ENCODE measurements at regions not wholly inside any gene's neighbourhood (a gene's known extent, or its start where the extent isn't known, plus 50 kb on each side); places are given as distances from the start of the nearest gene placed in this dataset.

GRCh38 chr18:41457765-41458326, 497.2 kb upstream of the PIK3C3 start:
- ChIA-PET POLR2A (no interaction called here), CTCF (no interaction called here)
- Mint-ChIP-seq H3K27ac (no peak overlapping the region), H3K4me3 (no peak overlapping the region), H3K9me3 (ENCODE audit: low read depth) (no peaks in the 10 kb centered on the region), H3K4me1 (no peaks in the 10 kb centered on the region), H3K27me3 (no peaks in the 10 kb centered on the region), H3K36me3 (ENCODE audit: low read depth) (no peaks in the 10 kb centered on the region)
- ATAC-seq (no peak), DNase-seq (no peak)
- intact Hi-C loops (cut with DNase I, micrococcal nuclease), result no loop called here

- DNase-seq, result no peak
- CTCF ChIA-PET, result no interaction called here
- intact Hi-C loops (cut with DNase I, micrococcal nuclease), result no loop called here
- Mint-ChIP-seq H3K9me3 (ENCODE audit: low read depth) (no peaks in the 10 kb centered on the region), H3K4me3 (no peak overlapping the region), H3K36me3 (ENCODE audit: low read depth) (no peaks in the 10 kb centered on the region), H3K27me3 (no peaks in the 10 kb centered on the region), H3K27ac (no peak overlapping the region), H3K4me1 (no peaks in the 10 kb centered on the region)
- POLR2A ChIA-PET, result no interaction called here
- no peak for ATAC-seq
Observed at GRCh38 chr18:41456831-41457230, 498.2 kb upstream of the PIK3C3 start.

- POLR2A ChIA-PET, result no interaction called here
- ATAC-seq (no peak), DNase-seq (no peak)
- H3K36me3 Mint-ChIP-seq (ENCODE audit: low read depth), result no peaks in the 10 kb centered on the region
- no peaks in the 10 kb centered on the region for H3K27me3 Mint-ChIP-seq
- no peaks in the 10 kb centered on the region for H3K4me1 Mint-ChIP-seq
- no peak overlapping the region for H3K27ac Mint-ChIP-seq
- no peak overlapping the region for H3K4me3 Mint-ChIP-seq
- intact Hi-C loops (cut with DNase I, micrococcal nuclease), result no loop called here
- CTCF ChIA-PET, result no interaction called here
- peaks cover 4% of the 10 kb centered on the region for H3K9me3 Mint-ChIP-seq (ENCODE audit: low read depth)
Observed at GRCh38 chr18:41449612-41450011, 505.4 kb upstream of the PIK3C3 start.

GRCh38 chr18:41444943-41445342, 510.1 kb upstream of the PIK3C3 start:
- ATAC-seq, result no peak
- DNase-seq, result no peak
- no peaks in the 10 kb centered on the region for H3K36me3 Mint-ChIP-seq (ENCODE audit: low read depth)
- POLR2A ChIA-PET, result no interaction called here
- intact Hi-C loops (cut with DNase I, micrococcal nuclease), result no loop called here
- peaks cover 11% of the 10 kb centered on the region for H3K9me3 Mint-ChIP-seq (ENCODE audit: low read depth)
- CTCF ChIA-PET, result no interaction called here
- H3K4me1 Mint-ChIP-seq, result no peaks in the 10 kb centered on the region
- H3K27ac Mint-ChIP-seq, result no peak overlapping the region
- H3K4me3 Mint-ChIP-seq, result no peak overlapping the region
- no peaks in the 10 kb centered on the region for H3K27me3 Mint-ChIP-seq

GRCh38 chr18:41436772-41437171, 518.3 kb upstream of the PIK3C3 start:
- Mint-ChIP-seq H3K4me3 (no peak overlapping the region), H3K36me3 (ENCODE audit: low read depth) (no peaks in the 10 kb centered on the region), H3K27me3 (no peaks in the 10 kb centered on the region), H3K27ac (no peak overlapping the region), H3K4me1 (no peaks in the 10 kb centered on the region), H3K9me3 (ENCODE audit: low read depth) (peaks cover 3% of the 10 kb centered on the region)
- DNase-seq (no peak), ATAC-seq (no peak)
- POLR2A ChIA-PET, result no interaction called here
- intact Hi-C loops (cut with DNase I, micrococcal nuclease), result no loop called here
- CTCF ChIA-PET, result interaction anchor here (0.6 to 0.7 kb wide), 2 partner anchors 182 to 573 kb away, joined by 3 read pairs; no protein-coding TSS in a partner anchor

GRCh38 chr18:41418598-41418997, 536.4 kb upstream of the PIK3C3 start:
- ATAC-seq (no peak), DNase-seq (no peak)
- Mint-ChIP-seq H3K36me3 (ENCODE audit: low read depth) (no peaks in the 10 kb centered on the region), H3K9me3 (ENCODE audit: low read depth) (peaks cover 4% of the 10 kb centered on the region), H3K4me1 (no peaks in the 10 kb centered on the region), H3K4me3 (no peak overlapping the region), H3K27ac (no peak overlapping the region), H3K27me3 (no peaks in the 10 kb centered on the region)
- CTCF ChIA-PET, result interaction anchor here (0.7 kb wide), 1 partner anchor 437 kb away, joined by 5 read pairs; no protein-coding TSS in a partner anchor
- intact Hi-C loops (cut with DNase I, micrococcal nuclease), result no loop called here
- POLR2A ChIA-PET, result no interaction called here

- CTCF ChIA-PET, result no interaction called here
- Mint-ChIP-seq H3K27me3 (no peaks in the 10 kb centered on the region), H3K36me3 (ENCODE audit: low read depth) (no peaks in the 10 kb centered on the region), H3K4me1 (no peaks in the 10 kb centered on the region), H3K4me3 (no peak overlapping the region), H3K27ac (no peak overlapping the region), H3K9me3 (ENCODE audit: low read depth) (peaks cover 13% of the 10 kb centered on the region)
- intact Hi-C loops (cut with DNase I, micrococcal nuclease), result no loop called here
- POLR2A ChIA-PET, result no interaction called here
- DNase-seq (no peak), ATAC-seq (no peak)
Observed at GRCh38 chr18:41416044-41416443, 539.0 kb upstream of the PIK3C3 start.

GRCh38 chr18:41410006-41410405, 545.0 kb upstream of the PIK3C3 start:
- H3K36me3 Mint-ChIP-seq (ENCODE audit: low read depth), result no peaks in the 10 kb centered on the region
- H3K4me3 Mint-ChIP-seq, result no peak overlapping the region
- ChIA-PET CTCF (no interaction called here), POLR2A (no interaction called here)
- ATAC-seq, result no peak
- H3K27me3 Mint-ChIP-seq, result no peaks in the 10 kb centered on the region
- no peak overlapping the region for H3K27ac Mint-ChIP-seq
- H3K9me3 Mint-ChIP-seq (ENCODE audit: low read depth), result peaks cover 22% of the 10 kb centered on the region
- H3K4me1 Mint-ChIP-seq, result no peaks in the 10 kb centered on the region
- intact Hi-C loops (cut with DNase I, micrococcal nuclease), result no loop called here
- no peak for DNase-seq

GRCh38 chr18:41406834-41407233, 548.2 kb upstream of the PIK3C3 start:
- POLR2A ChIA-PET, result no interaction called here
- no peak overlapping the region for H3K4me3 Mint-ChIP-seq
- intact Hi-C loops (cut with DNase I, micrococcal nuclease), result no loop called here
- no peaks in the 10 kb centered on the region for H3K36me3 Mint-ChIP-seq (ENCODE audit: low read depth)
- no peaks in the 10 kb centered on the region for H3K27me3 Mint-ChIP-seq
- no peak for ATAC-seq
- DNase-seq, result no peak
- CTCF ChIA-PET, result no interaction called here
- H3K27ac Mint-ChIP-seq, result no peak overlapping the region
- H3K9me3 Mint-ChIP-seq (ENCODE audit: low read depth), result peaks cover 17% of the 10 kb centered on the region
- H3K4me1 Mint-ChIP-seq, result no peaks in the 10 kb centered on the region

- no peak for DNase-seq
- ChIA-PET CTCF (no interaction called here), POLR2A (no interaction called here)
- intact Hi-C loops (cut with DNase I, micrococcal nuclease), result no loop called here
- H3K4me3 Mint-ChIP-seq, result no peak overlapping the region
- H3K4me1 Mint-ChIP-seq, result no peaks in the 10 kb centered on the region
- H3K9me3 Mint-ChIP-seq (ENCODE audit: low read depth), result no peaks in the 10 kb centered on the region
- H3K36me3 Mint-ChIP-seq (ENCODE audit: low read depth), result no peaks in the 10 kb centered on the region
- no peaks in the 10 kb centered on the region for H3K27me3 Mint-ChIP-seq
- no peak overlapping the region for H3K27ac Mint-ChIP-seq
- ATAC-seq, result no peak
Observed at GRCh38 chr18:41396861-41397260, 558.2 kb upstream of the PIK3C3 start.

GRCh38 chr18:41396211-41396610, 558.8 kb upstream of the PIK3C3 start:
- H3K27me3 Mint-ChIP-seq, result no peaks in the 10 kb centered on the region
- no peak for ATAC-seq
- H3K4me1 Mint-ChIP-seq, result no peaks in the 10 kb centered on the region
- no peaks in the 10 kb centered on the region for H3K9me3 Mint-ChIP-seq (ENCODE audit: low read depth)
- intact Hi-C loops (cut with DNase I, micrococcal nuclease), result no loop called here
- POLR2A ChIA-PET, result no interaction called here
- CTCF ChIA-PET, result no interaction called here
- DNase-seq, result no peak
- H3K27ac Mint-ChIP-seq, result no peak overlapping the region
- no peaks in the 10 kb centered on the region for H3K36me3 Mint-ChIP-seq (ENCODE audit: low read depth)
- no peak overlapping the region for H3K4me3 Mint-ChIP-seq

- no peak for ATAC-seq
- H3K9me3 Mint-ChIP-seq (ENCODE audit: low read depth), result no peaks in the 10 kb centered on the region
- H3K27me3 Mint-ChIP-seq, result no peaks in the 10 kb centered on the region
- H3K4me3 Mint-ChIP-seq, result no peak overlapping the region
- ChIA-PET POLR2A (no interaction called here), CTCF (no interaction called here)
- H3K27ac Mint-ChIP-seq, result no peak overlapping the region
- no peaks in the 10 kb centered on the region for H3K36me3 Mint-ChIP-seq (ENCODE audit: low read depth)
- intact Hi-C loops (cut with DNase I, micrococcal nuclease), result no loop called here
- no peaks in the 10 kb centered on the region for H3K4me1 Mint-ChIP-seq
- no peak for DNase-seq
Observed at GRCh38 chr18:41395695-41396094, 559.3 kb upstream of the PIK3C3 start.

Data from activated CD4-positive, alpha-beta T cell treated with anti-CD3 and anti-CD28 coated beads for 36 hours (primary cell).